NCI-H345 treated with DMSO at 0.1 percent for 48 hours (cell line): ENCODE measurements at regions not wholly inside any gene's neighbourhood (a gene's known extent, or its start where the extent isn't known, plus 50 kb on each side); places are given as distances from the start of the nearest gene placed in this dataset.

Source experiments
- DNase-seq: peaks from one replicate; lab custom pipeline; 2025; ENCODE audit not compliant: unreplicated experiment; lab: John Stamatoyannopoulos, UW

- no peak for DNase-seq
These were observed 63.1 kb upstream of the SPATS2L start for GRCh38 chr2:200243441-200243840.

GRCh38 chr2:200244111-200244510, 62.4 kb upstream of the SPATS2L start:
- no peak for DNase-seq

DNA sequence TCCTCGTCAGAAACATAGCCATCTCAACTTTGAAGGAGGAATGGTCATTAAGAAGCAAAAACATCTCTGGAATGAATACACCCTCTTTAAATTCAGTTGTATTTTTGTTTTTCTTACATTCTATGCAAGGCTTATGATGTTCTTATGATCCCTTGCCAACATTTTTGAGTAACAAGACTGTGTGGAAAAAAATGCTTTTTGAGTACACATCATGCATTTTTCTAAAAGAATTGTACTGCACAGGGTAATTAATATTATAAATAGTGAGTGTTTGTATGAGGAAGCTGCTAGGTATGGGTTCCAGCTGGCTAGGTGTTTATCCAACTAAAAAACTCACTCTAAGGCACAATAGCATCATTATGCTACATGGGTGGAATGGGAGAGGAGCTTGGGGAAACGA, 59.0 kb upstream of the SPATS2L start:
- no peak for DNase-seq

DNA sequence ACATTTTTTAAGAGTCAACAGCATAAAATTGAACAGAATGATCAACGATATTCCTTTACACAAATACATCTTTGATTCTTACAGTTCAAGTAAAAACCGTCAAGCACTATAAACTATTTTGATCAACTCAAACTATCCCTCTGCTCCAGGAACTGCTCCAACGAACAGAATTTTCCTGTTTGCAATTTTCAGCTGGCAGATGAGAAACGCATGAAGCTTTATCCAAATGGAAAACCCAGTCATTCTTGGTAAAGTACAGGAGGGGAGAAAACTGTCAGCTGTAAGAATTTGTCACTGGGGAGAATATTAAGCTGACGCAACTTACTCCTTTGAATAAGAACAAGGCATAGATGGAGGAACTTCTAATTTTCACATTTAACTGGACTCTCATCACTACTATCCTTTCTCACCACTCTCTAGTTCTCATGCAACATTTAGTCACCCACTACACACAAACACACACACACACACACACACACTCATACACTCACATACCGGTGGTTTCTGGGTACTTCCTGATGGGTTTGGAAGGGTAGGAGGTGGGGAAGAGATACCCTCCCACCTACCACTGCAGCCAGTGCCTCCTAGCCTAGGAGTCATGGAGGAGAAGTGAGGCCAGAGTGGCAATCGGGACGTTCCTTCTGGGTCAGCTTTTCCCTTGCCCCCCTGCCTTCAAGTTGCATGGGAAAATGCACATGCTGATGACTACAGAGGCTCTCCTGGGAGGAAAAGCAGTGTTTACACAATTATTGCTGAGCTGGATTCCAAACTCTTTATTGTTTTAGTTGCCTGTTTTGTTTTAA, 54.0 kb upstream of the SPATS2L start:
- no peak for DNase-seq

- DNase-seq, result no peak
These were observed 52.9 kb upstream of the SPATS2L start for GRCh38 chr2:200253639-200254038.

GRCh38 chr2:200254773-200255172, 51.7 kb upstream of the SPATS2L start:
- no peak for DNase-seq

DNA sequence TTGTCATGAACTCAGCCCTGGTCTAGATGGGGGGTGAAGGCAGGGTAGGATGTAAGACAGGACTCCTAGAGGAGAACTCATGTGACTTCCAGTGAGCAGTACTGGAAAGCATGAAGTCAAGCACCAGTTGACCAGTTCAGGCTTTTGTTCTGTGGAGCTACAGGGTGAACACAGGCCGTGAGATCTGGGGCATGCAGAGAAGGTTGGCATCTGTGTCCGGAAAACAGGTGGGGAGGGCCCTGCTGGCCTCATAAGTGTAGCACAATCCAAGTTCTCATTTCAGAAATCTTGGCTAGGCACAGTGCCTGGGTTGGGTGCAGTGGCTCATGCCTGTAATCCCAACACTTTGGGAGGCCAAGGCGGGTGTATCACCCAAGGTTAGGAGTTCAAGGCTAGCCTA, 50.9 kb upstream of the SPATS2L start:
- no peak for DNase-seq
